ENCODE measurements at regions not wholly inside any gene's neighbourhood (a gene's known extent, or its start where the extent isn't known, plus 50 kb on each side); places are given as distances from the start of the nearest gene placed in this dataset.

DNA sequence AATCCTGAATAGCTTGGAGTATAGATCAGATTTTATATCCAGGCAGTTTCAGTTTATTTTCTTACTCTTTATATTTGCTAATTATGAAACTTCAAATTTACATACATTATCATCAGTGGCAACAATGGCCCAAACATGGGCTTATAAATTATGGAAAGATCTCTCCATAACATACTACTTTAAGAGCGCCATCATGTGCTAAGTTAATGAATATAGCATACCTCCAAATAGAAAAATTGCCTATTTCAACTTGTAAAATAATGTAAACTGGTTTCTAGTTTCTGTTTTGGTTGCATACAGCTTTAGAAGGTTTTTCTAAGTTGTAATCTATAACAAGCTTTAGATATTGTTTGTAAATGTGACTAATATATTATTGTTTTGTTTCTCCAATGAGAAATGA is 531.3 kb upstream of the UBE2E2 start:
- no peak overlapping the region for H3K4me3 ChIP-seq (replicated peaks; ENCODE audit: low read depth, low read length)
- H3K36me3 ChIP-seq (ENCODE audit: control insufficient read depth, insufficient read depth, low read length) = no peaks in the 10 kb centered on the region
- no peak for DNase-seq (ENCODE audit: extremely low read depth, insufficient read length)
- no peak for TF ChIP-seq CTCF (IDR thresholded peaks at IDR 0.05; ENCODE audit: insufficient read depth, low read length, poor library complexity, severe bottlenecking)
- no peaks in the 10 kb centered on the region for H3K27me3 ChIP-seq (replicated peaks; ENCODE audit: control insufficient read depth, insufficient read depth, low read length)

DNA sequence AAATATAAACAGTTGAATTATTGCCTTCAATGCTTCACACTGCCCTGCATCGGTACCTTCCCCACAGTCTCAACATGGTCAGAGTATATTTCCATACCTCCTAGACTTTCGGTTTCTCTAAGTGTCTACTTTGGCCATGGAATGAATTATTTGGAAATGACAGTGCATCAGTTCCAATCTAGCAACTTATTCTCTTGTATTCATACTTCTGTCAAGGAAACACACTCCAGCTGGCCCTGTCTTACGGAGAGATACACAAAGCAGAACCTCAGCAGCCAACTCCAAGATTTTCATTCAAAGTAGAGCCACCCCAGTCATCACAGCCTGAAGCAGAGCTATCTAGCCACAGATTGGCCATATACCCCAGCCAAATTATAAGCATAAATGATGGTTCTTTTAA is 518.4 kb upstream of the UBE2E2 start:
- Histone ChIP-seq H3K4me3 (replicated peaks; ENCODE audit: low read depth, low read length) (no peak overlapping the region), H3K36me3 (ENCODE audit: control insufficient read depth, insufficient read depth, low read length) (no peaks in the 10 kb centered on the region), H3K27me3 (replicated peaks; ENCODE audit: control insufficient read depth, insufficient read depth, low read length) (no peaks in the 10 kb centered on the region)
- no peak for DNase-seq (ENCODE audit: extremely low read depth, insufficient read length)
- no peak for TF ChIP-seq CTCF (IDR thresholded peaks at IDR 0.05; ENCODE audit: insufficient read depth, low read length, poor library complexity, severe bottlenecking)

- no peak for DNase-seq (ENCODE audit: extremely low read depth, insufficient read length)
- Histone ChIP-seq H3K27me3 (replicated peaks; ENCODE audit: control insufficient read depth, insufficient read depth, low read length) (no peaks in the 10 kb centered on the region), H3K36me3 (ENCODE audit: control insufficient read depth, insufficient read depth, low read length) (no peaks in the 10 kb centered on the region), H3K4me3 (replicated peaks; ENCODE audit: low read depth, low read length) (no peak overlapping the region)
- TF ChIP-seq CTCF (IDR thresholded peaks at IDR 0.05; ENCODE audit: insufficient read depth, low read length, poor library complexity, severe bottlenecking) = peak; percentile 27
Measured at GRCh38 chr3:22685597-22685996, 517.5 kb upstream of the UBE2E2 start.

DNA sequence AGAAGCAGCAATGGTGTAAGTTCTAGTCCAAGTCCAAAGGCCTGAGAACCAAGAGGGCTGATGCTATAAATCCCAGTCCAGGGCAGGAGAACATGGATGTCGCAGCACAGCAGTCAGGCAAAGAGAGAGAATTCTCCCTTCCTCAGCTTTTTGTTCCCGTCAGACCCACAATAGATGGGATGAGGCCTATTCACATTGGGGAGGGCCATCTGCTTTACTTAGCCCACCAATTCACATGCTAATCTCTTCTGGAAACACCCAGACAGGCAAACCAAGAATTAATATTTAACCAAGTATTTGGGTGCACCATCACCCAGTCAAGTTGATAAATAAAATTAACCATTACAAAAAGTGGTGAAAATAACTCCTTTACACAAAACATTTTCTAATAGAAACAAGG is 511.7 kb upstream of the UBE2E2 start:
- H3K27me3 ChIP-seq (replicated peaks; ENCODE audit: control insufficient read depth, insufficient read depth, low read length) = no peaks in the 10 kb centered on the region
- H3K36me3 ChIP-seq (ENCODE audit: control insufficient read depth, insufficient read depth, low read length) = no peaks in the 10 kb centered on the region
- no peak for DNase-seq (ENCODE audit: extremely low read depth, insufficient read length)
- H3K4me3 ChIP-seq (replicated peaks; ENCODE audit: low read depth, low read length) = no peak overlapping the region
- TF ChIP-seq CTCF (IDR thresholded peaks at IDR 0.05; ENCODE audit: insufficient read depth, low read length, poor library complexity, severe bottlenecking) = no peak

GRCh38 chr3:22691856-22692628 is 511.1 kb upstream of the UBE2E2 start:
- DNase-seq (ENCODE audit: extremely low read depth, insufficient read length) = no peak
- TF ChIP-seq CTCF (IDR thresholded peaks at IDR 0.05; ENCODE audit: insufficient read depth, low read length, poor library complexity, severe bottlenecking) = no peak
- Histone ChIP-seq H3K4me3 (replicated peaks; ENCODE audit: low read depth, low read length) (no peak overlapping the region), H3K27me3 (replicated peaks; ENCODE audit: control insufficient read depth, insufficient read depth, low read length) (no peaks in the 10 kb centered on the region), H3K36me3 (ENCODE audit: control insufficient read depth, insufficient read depth, low read length) (no peaks in the 10 kb centered on the region)

DNA sequence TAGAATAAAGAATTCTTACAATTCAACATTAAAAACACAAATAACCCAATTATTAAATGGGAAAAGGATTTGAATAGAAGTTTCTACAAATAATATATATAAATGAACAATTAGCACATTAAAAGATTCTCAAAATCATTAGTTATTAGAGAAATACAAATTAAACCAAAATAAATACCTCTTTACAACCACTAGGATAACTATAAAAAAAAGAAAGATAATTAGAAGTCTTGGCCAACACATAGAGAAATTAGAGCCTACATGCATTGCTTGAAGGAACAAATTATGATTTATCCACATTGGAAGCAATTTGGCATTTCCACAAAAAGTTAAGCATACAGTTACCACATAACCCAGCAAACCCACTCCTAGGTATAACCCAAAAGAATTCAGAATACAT is 502.3 kb upstream of the UBE2E2 start:
- no peaks in the 10 kb centered on the region for H3K27me3 ChIP-seq (replicated peaks; ENCODE audit: control insufficient read depth, insufficient read depth, low read length)
- H3K4me3 ChIP-seq (replicated peaks; ENCODE audit: low read depth, low read length) = no peak overlapping the region
- no peak for TF ChIP-seq CTCF (IDR thresholded peaks at IDR 0.05; ENCODE audit: insufficient read depth, low read length, poor library complexity, severe bottlenecking)
- H3K36me3 ChIP-seq (ENCODE audit: control insufficient read depth, insufficient read depth, low read length) = no peaks in the 10 kb centered on the region
- no peak for DNase-seq (ENCODE audit: extremely low read depth, insufficient read length)
